Activated CD8-positive, alpha-beta T cell treated with anti-CD3 and anti-CD28 coated beads for 36 hours (primary cell): ENCODE measurements at regions not wholly inside any gene's neighbourhood (a gene's known extent, or its start where the extent isn't known, plus 50 kb on each side); places are given as distances from the start of the nearest gene placed in this dataset.
"Not testable (repeated sequence)": the region's sequence is repeated elsewhere in the genome, so short reads cannot be mapped to it uniquely, and the experiment has no call there.

Experiments used
- ATAC-seq: fragments of 200-7000 bp; cut with Tn5 transposase; one replicate; pipeline ENCODE4 v1.10.0; 2021; ENCODE audit warnings: mild to moderate bottlenecking, moderate library complexity
- CTCF ChIA-PET: fragments of 350-600 bp; sonication (Branson Sonifier 250); formaldehyde crosslinking; loops from one replicate; lab custom pipeline; 2021; ENCODE audit warnings: antibody characterized with exemption; lab: Charles Lee
- POLR2A ChIA-PET: fragments of 350-600 bp; sonication (Branson Sonifier 250); formaldehyde crosslinking; loops from one replicate; lab custom pipeline; 2021; ENCODE audit warnings: antibody characterized with exemption; lab: Charles Lee
- DNase-seq: peaks from one replicate; pipeline ENCODE4 v3.0.0-alpha.2; 2020
- H3K27ac Mint-ChIP-seq: one replicate; pipeline ENCODE4 v1.8.0; 2021; ENCODE audit warnings: mild to moderate bottlenecking, mixed read lengths
- H3K27me3 Mint-ChIP-seq: one replicate; pipeline ENCODE4 v1.8.0; 2021; ENCODE audit warnings: mixed read lengths
- H3K36me3 Mint-ChIP-seq: one replicate; pipeline ENCODE4 v1.8.0; 2021; ENCODE audit warnings: low read depth, mixed read lengths
- H3K4me1 Mint-ChIP-seq: one replicate; pipeline ENCODE4 v1.8.0; 2021; ENCODE audit warnings: low read depth, mixed read lengths
- H3K4me3 Mint-ChIP-seq: one replicate; pipeline ENCODE4 v1.8.0; 2021; ENCODE audit warnings: mild to moderate bottlenecking, moderate library complexity, mixed read lengths
- H3K9me3 Mint-ChIP-seq: one replicate; pipeline ENCODE4 v1.8.0; 2021; ENCODE audit warnings: mixed read lengths
- intact Hi-C: fragments of 100-400 bp; cut with micrococcal nuclease; formaldehyde crosslinking; loops from one replicate; pipeline ENCODE4 v1.10.0; 2022
- TF ChIP-seq, protein P1 (sequence below): fragments of 200-600 bp; IDR thresholded peaks from one replicate; pipeline ENCODE4 v1.8.0; 2022; ENCODE audit warnings: antibody characterized with exemption, mild to moderate bottlenecking

DNA sequence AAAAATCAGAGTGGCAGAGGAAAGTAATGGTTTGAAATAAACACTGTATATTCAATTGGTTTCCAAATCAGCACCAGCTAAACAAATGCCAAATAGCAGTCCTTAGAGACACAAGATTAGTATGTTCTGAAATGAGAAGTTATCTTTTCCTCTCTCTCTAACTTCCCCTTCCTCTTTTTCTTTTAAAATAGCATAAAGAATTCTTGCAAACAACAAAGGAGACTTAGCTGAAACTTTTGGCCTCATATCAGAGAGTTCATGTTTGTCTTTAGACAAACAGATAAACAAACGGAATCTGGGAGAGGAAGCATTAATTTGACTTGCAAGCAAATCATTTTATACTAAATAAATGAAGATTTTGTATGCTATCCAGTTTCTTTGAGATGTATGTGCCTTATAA lies 399.0 kb downstream of the GBA3 start:
- intact Hi-C loops: no loop called here
- ATAC-seq (no peak), DNase-seq (no peak)
- Mint-ChIP-seq H3K36me3 (no peaks in the 10 kb centered on the region), H3K27ac (no peak overlapping the region), H3K4me3 (no peak overlapping the region), H3K9me3 (peaks cover 16% of the 10 kb centered on the region), H3K27me3 (no peaks in the 10 kb centered on the region), H3K4me1 (no peaks in the 10 kb centered on the region)
- CTCF ChIA-PET: interaction anchor here (1.0 kb wide), 1 partner anchor 194 kb away, joined by 3 read pairs; no protein-coding TSS in a partner anchor
- POLR2A ChIA-PET: no interaction called here
- TF ChIP-seq, protein P1, sequence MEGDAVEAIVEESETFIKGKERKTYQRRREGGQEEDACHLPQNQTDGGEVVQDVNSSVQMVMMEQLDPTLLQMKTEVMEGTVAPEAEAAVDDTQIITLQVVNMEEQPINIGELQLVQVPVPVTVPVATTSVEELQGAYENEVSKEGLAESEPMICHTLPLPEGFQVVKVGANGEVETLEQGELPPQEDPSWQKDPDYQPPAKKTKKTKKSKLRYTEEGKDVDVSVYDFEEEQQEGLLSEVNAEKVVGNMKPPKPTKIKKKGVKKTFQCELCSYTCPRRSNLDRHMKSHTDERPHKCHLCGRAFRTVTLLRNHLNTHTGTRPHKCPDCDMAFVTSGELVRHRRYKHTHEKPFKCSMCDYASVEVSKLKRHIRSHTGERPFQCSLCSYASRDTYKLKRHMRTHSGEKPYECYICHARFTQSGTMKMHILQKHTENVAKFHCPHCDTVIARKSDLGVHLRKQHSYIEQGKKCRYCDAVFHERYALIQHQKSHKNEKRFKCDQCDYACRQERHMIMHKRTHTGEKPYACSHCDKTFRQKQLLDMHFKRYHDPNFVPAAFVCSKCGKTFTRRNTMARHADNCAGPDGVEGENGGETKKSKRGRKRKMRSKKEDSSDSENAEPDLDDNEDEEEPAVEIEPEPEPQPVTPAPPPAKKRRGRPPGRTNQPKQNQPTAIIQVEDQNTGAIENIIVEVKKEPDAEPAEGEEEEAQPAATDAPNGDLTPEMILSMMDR: no peak

DNA sequence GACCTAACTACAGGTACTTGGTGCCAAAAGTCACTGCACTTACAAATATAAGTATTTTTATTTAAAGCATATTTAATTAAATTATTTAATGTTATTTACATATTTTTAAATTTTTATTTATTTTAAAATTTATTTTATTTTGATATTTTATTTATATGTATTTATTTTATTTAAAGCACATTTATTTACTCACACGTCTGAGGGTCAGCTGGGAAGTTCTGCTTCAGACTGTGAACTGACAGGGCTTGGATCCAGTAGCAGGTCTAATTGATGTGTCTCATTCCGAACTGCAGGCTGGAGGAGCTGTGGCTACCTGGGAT lies 392.5 kb downstream of the GBA3 start:
- ChIA-PET POLR2A (no interaction called here), CTCF (no interaction called here)
- DNase-seq (no peak), ATAC-seq (no peak)
- no peak overlapping the region for H3K27ac Mint-ChIP-seq
- intact Hi-C loops: no loop called here
- TF ChIP-seq, protein P1: no peak
- no peaks in the 10 kb centered on the region for H3K36me3 Mint-ChIP-seq
- H3K27me3 Mint-ChIP-seq: no peaks in the 10 kb centered on the region
- H3K4me1 Mint-ChIP-seq: no peaks in the 10 kb centered on the region
- H3K9me3 Mint-ChIP-seq: peaks cover 12% of the 10 kb centered on the region
- H3K4me3 Mint-ChIP-seq: no peak overlapping the region

DNA sequence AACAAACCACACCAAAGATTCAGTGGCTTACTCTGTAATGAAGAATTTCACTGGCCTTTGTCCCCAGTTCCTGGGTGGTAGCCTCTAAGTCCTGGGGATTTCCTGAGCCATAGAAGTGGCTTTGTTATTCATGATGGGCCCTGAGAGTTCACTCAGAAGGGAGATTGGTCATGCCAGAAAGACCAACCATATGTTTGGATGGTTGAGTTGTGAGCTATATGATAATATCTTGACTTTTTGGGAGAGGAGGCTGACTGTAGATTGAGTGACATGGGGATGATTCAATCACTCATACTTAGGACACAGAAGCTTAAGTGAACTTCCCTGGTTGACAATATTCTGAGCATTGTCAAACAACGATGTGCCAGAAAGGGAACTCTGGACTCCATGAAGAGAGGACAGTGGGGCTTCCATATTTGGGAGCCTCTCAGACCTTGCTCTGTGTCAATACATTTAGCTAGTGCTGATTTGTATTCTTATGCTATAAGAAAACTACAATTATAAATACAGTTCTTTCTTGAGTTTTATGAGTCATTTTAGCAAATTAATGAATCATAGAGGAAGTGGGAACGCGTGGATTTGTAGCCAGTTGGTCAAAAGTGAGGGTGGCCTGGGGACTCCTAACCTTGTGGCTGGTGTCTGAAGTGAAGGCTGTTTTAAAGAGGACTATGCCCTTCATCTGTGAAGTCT lies 392.0 kb downstream of the GBA3 start:
- Mint-ChIP-seq H3K9me3 (peaks cover 12% of the 10 kb centered on the region), H3K4me3 (no peak overlapping the region), H3K27me3 (no peaks in the 10 kb centered on the region), H3K36me3 (no peaks in the 10 kb centered on the region), H3K27ac (no peak overlapping the region), H3K4me1 (no peaks in the 10 kb centered on the region)
- TF ChIP-seq, protein P1: no peak
- ATAC-seq: no peak
- intact Hi-C loops: no loop called here
- POLR2A ChIA-PET: no interaction called here
- CTCF ChIA-PET: no interaction called here
- DNase-seq: no peak

DNA sequence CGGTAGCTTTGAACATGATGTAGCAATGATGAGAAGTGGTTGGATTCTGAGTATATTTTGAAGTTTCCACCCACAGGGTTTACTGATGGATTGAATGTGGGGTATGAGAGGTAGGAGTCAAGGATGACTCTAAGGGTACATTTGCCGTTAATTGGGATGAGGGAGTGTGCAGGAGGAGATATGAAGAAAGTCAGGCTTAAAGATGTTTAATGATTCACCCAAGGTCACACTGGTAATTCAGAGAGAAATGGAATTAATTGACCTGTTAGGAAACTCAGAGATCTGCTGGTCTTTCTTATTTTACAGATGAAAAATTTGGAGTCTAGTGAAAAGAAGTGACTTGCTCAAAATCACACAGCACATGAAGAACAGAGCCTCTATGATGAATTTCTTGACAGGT lies 390.7 kb downstream of the GBA3 start:
- Mint-ChIP-seq H3K4me1 (no peaks in the 10 kb centered on the region), H3K36me3 (no peaks in the 10 kb centered on the region), H3K4me3 (no peak overlapping the region), H3K27ac (no peak overlapping the region), H3K27me3 (no peaks in the 10 kb centered on the region), H3K9me3 (peaks cover 16% of the 10 kb centered on the region)
- TF ChIP-seq, protein P1: no peak
- ATAC-seq (no peak), DNase-seq (no peak)
- intact Hi-C loops: no loop called here
- ChIA-PET CTCF (no interaction called here), POLR2A (no interaction called here)

DNA sequence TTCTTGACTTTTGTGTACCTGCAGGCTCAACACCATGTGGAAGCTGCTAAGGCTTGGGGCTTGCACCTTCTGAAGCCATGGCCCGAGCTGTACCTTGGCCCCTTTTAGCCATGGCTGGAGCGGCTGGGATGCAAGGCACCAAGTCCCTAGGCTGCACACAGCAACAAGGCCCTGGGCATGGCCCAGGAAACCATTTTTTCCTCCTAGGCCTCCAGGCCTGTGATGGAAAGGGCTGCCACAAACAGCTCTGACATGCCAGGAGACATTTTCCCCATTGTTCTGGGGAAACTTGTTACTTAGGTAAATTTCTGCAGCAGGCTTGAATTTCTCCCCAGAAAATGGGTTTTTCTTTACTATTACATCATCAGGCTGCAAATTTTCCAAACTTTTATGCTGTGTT lies 387.4 kb downstream of the GBA3 start:
- ATAC-seq, H3K4me1 Mint-ChIP-seq, CTCF ChIA-PET: not testable (repeated sequence)

More for the DNA sequence above, 387.4 kb downstream of the GBA3 start:
- H3K27me3 Mint-ChIP-seq, H3K4me3 Mint-ChIP-seq, DNase-seq, intact Hi-C loops, POLR2A ChIA-PET, H3K27ac Mint-ChIP-seq, H3K36me3 Mint-ChIP-seq: not testable (repeated sequence)
- H3K9me3 Mint-ChIP-seq: peaks cover 19% of the 10 kb centered on the region
